Calu3 (cell line): ENCODE measurements at regions not wholly inside any gene's neighbourhood (a gene's known extent, or its start where the extent isn't known, plus 50 kb on each side); places are given as distances from the start of the nearest gene placed in this dataset.

ENCODE experiments used
- BruUV-seq: library from RNA; stranded (reverse); fragments of 400-500 nt; replicated peaks from 2 replicates; lab custom pipeline; 2021; lab: Mats Ljungman, UMichigan
- CTCF ChIA-PET: fragments of 300-600 bp; sonication (Branson Sonifier 250); formaldehyde crosslinking; loops from one replicate; lab custom pipeline; 2022; ENCODE audit warnings: antibody characterized with exemption; lab: Charles Lee
- DNase-seq: peaks from one replicate; pipeline ENCODE4 v3.0.0; 2022
- H3K27ac Mint-ChIP-seq: one replicate; pipeline ENCODE4 v1.8.0; 2022; ENCODE audit warnings: mixed read lengths; ENCODE audit not compliant: unreplicated experiment
- H3K27me3 Mint-ChIP-seq: one replicate; pipeline ENCODE4 v1.8.0; 2022; ENCODE audit warnings: mixed read lengths; ENCODE audit not compliant: unreplicated experiment
- H3K36me3 Mint-ChIP-seq: one replicate; pipeline ENCODE4 v1.8.0; 2022; ENCODE audit warnings: mild to moderate bottlenecking, moderate library complexity, mixed read lengths; ENCODE audit not compliant: insufficient read depth, unreplicated experiment
- H3K4me1 Mint-ChIP-seq: one replicate; pipeline ENCODE4 v1.8.0; 2022; ENCODE audit warnings: mild to moderate bottlenecking, low read depth, mixed read lengths; ENCODE audit not compliant: unreplicated experiment
- H3K4me3 Mint-ChIP-seq: one replicate; pipeline ENCODE4 v1.8.0; 2022; ENCODE audit warnings: mild to moderate bottlenecking, low read depth, moderate library complexity, mixed read lengths; ENCODE audit not compliant: unreplicated experiment
- H3K9me3 Mint-ChIP-seq: one replicate; pipeline ENCODE4 v1.8.0; 2022; ENCODE audit warnings: low read depth, mixed read lengths; ENCODE audit not compliant: unreplicated experiment
- CTCF ChIP-seq: fragments of 200-600 bp; IDR thresholded peaks from one replicate; pipeline ENCODE4 v1.8.0; 2022; ENCODE audit warnings: antibody characterized with exemption; ENCODE audit not compliant: unreplicated experiment
- intact Hi-C: fragments of 100-400 bp; cut with micrococcal nuclease; formaldehyde crosslinking; loops from one replicate; pipeline ENCODE4 v1.10.0; 2022; ENCODE audit not compliant: unreplicated experiment

DNA sequence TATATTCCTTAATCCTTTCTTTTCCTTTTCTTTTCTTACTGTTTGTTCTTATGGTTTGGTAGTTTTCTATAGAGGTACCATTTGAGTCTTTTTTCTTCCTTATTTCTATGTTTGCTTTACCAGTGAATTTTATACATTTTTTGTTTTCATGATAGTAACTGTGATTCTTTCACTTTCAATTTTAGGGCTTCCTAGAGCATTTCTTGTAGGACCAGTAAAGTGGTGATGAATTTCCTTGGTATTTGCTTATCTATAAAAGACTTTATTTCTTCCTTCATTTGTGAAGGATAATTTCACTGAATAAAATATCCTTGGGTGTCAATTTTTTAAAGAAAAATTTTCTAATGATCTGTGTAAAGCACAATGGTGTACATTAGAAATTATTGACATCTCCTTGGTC is 637.4 kb downstream of the CD109 start:
- TF ChIP-seq CTCF, result no peak
- H3K36me3 Mint-ChIP-seq, result no peaks in the 10 kb centered on the region
- no TSS peak for BruUV-seq
- no peak overlapping the region for H3K27ac Mint-ChIP-seq
- intact Hi-C loops, result no loop called here
- peaks cover 29% of the 10 kb centered on the region for H3K4me1 Mint-ChIP-seq
- no peak for DNase-seq
- H3K4me3 Mint-ChIP-seq, result no peak overlapping the region
- H3K27me3 Mint-ChIP-seq, result no peaks in the 10 kb centered on the region
- CTCF ChIA-PET, result no interaction called here
- H3K9me3 Mint-ChIP-seq, result no peaks in the 10 kb centered on the region

DNA sequence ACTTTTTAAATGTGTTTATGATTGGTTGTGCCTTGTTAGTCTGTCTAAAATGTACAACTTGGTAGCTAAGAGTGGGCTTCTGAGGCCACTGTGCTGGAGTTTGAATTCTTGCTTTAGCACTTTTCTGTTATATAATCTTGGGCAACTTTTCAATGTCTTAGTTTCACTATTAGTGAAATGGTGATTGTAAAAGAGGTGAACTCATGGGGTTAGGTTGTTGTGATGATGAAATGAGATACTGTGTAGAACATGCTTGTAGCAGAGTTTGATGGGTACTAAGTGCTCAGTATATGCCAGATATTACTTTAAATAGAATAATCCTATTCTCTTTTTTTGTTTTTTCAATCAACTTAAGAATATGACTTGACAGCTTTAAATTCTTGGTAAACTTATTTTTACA is 624.7 kb downstream of the CD109 start:
- H3K27ac Mint-ChIP-seq, result no peak overlapping the region

DNA sequence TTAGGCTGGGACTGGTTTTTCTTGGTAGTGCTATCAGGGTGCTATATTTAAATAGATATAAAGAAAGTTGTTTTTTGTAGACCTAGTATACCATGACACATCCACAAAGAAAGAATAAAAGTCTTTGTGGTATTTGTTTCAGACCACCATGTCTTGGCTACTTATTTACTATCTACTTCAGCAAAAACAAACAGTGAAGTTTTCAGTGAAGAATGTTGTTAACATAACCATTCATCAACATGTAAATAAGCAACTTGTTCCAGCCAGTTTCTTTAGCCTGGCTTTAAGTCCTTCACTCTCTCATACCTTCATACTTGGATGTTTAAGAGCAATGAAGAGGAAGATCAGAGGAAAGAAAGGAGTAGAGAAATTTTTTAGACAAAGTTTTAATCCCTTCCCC is 624.1 kb downstream of the CD109 start:
- no peak overlapping the region for H3K4me3 Mint-ChIP-seq
- CTCF ChIA-PET, result no interaction called here
- H3K36me3 Mint-ChIP-seq, result no peaks in the 10 kb centered on the region
- H3K9me3 Mint-ChIP-seq, result peaks cover 3% of the 10 kb centered on the region
- DNase-seq, result no peak
- no TSS peak for BruUV-seq
- TF ChIP-seq CTCF, result no peak
- H3K27me3 Mint-ChIP-seq, result no peaks in the 10 kb centered on the region
- peaks cover 9% of the 10 kb centered on the region for H3K4me1 Mint-ChIP-seq
- intact Hi-C loops, result loop anchor here (10.0 kb wide), 1 partner anchor 225 kb away; no protein-coding TSS in a partner anchor
- no peak overlapping the region for H3K27ac Mint-ChIP-seq

More for the DNA sequence above, 624.7 kb downstream of the CD109 start:
- peaks cover 9% of the 10 kb centered on the region for H3K4me1 Mint-ChIP-seq
- H3K36me3 Mint-ChIP-seq, result no peaks in the 10 kb centered on the region
- no TSS peak for BruUV-seq
- CTCF ChIA-PET, result no interaction called here
- peaks cover 3% of the 10 kb centered on the region for H3K9me3 Mint-ChIP-seq
- no peaks in the 10 kb centered on the region for H3K27me3 Mint-ChIP-seq
- intact Hi-C loops, result loop anchor here (10.0 kb wide), 1 partner anchor 226 kb away; no protein-coding TSS in a partner anchor
- no peak for DNase-seq
- TF ChIP-seq CTCF, result no peak
- H3K4me3 Mint-ChIP-seq, result no peak overlapping the region

DNA sequence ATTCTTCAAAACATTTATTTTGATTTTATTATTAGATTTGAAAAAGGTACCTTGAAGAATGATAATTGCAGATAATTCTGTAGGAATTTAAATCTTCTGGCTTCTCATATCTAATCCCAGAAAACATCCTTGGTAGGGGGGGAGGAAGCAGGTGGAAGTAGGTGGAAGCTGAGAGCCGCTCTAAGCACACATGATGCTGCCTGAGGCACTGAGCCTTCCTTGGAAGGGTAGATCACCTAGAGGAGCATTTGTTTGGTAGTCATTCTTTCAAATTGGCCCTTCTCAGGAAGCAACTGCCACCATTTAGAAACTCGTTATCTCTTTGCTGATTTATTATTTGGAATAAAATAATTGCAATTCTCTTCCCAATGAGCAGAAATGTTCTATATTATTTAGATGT is 623.3 kb downstream of the CD109 start:
- no peak for TF ChIP-seq CTCF
- CTCF ChIA-PET, result interaction anchor here (1.6 kb wide), 1 partner anchor 71 kb away, joined by 4 read pairs; no protein-coding TSS in a partner anchor
- Mint-ChIP-seq H3K4me1 (peaks cover 9% of the 10 kb centered on the region), H3K9me3 (peaks cover 3% of the 10 kb centered on the region), H3K27ac (no peak overlapping the region), H3K27me3 (no peaks in the 10 kb centered on the region), H3K4me3 (no peak overlapping the region), H3K36me3 (no peaks in the 10 kb centered on the region)
- DNase-seq, result no peak
- BruUV-seq, result no TSS peak
- intact Hi-C loops, result no loop called here
